Esophagus muscularis mucosa (tissue), 2 donors: ENCODE measurements at regions not wholly inside any gene's neighbourhood (a gene's known extent, or its start where the extent isn't known, plus 50 kb on each side); places are given as distances from the start of the nearest gene placed in this dataset.

Source experiments
- POLR2A ChIP-seq: fragments of 450-650 bp; IDR thresholded peaks from one replicate; pipeline ENCODE4 v1.6.1; 2017; ENCODE audit warnings: antibody characterized with exemption, moderate library complexity, mild to moderate bottlenecking, low read depth
- POLR2AphosphoS5 ChIP-seq, 2 donors: sonication (generic); formaldehyde crosslinking; IDR thresholded peaks; one replicate each; pipeline ENCODE4 v1.6.1; 2017; ENCODE audit warnings: antibody characterized with exemption in 2 of 2

GRCh38 chr10:117432866-117433265 lies 57.6 kb upstream of the PDZD8 start:
- TF ChIP-seq POLR2A (no peak), POLR2AphosphoS5 (IDR thresholded peaks at IDR 0.05) (no peak)
